HCT116 (cell line): ENCODE measurements at regions not wholly inside any gene's neighbourhood (a gene's known extent, or its start where the extent isn't known, plus 50 kb on each side); places are given as distances from the start of the nearest gene placed in this dataset.

Experiments
- ATAC-seq: fragments of 200-7000 bp; cut with Tn5 transposase; 2 replicates; pipeline ENCODE4 v1.9.1; 2020; ENCODE audit warnings: mild to moderate bottlenecking, moderate library complexity
- BruUV-seq: library from RNA; stranded (reverse); fragments of 400-500 nt; replicated peaks from 2 replicates; lab custom pipeline; 2021; lab: Mats Ljungman, UMichigan
- CTCF ChIA-PET: fragments of 300-600 bp; sonication (Branson Sonifier 250); formaldehyde crosslinking; loops from one replicate; lab custom pipeline; 2021; ENCODE audit warnings: antibody characterized with exemption; lab: Charles Lee
- POLR2A ChIA-PET: fragments of 300-600, 350-600 bp; sonication (Branson Sonifier 250); formaldehyde crosslinking; loops from one replicate; lab custom pipeline; 2021; ENCODE audit warnings: antibody characterized with exemption; lab: Charles Lee
- RAD21 ChIA-PET, 2 experiments: fragments of 300-600 bp; sonication (Branson Sonifier 250); formaldehyde crosslinking; loops; one replicate each; lab custom pipeline; 2023; ENCODE audit warnings: low total read pairs in 2 of 2; ENCODE audit not compliant: uncharacterized antibody in 2 of 2, unreplicated experiment in 2 of 2, low non-redundant PET in 1 of 2; lab: Charles Lee
- DNase-seq: peaks from one replicate; pipeline ENCODE4 v3.0.0-alpha.2; 2010; ENCODE audit warnings: low read depth, low spot score
- H2AFZ ChIP-seq: fragments of 200-600 bp; shearing (Covaris generic), sonication (generic); 2 replicates; pipeline ENCODE4 v1.6.1; 2017; ENCODE audit warnings: low read depth, mixed run types, mixed read lengths, antibody characterized with exemption, low read length; ENCODE audit not compliant: poor library complexity, severe bottlenecking
- H3K27ac ChIP-seq: 2 replicates; pipeline ENCODE4 v1.5.1; 2012; ENCODE audit warnings: low read depth, low read length
- H3K27me3 ChIP-seq: fragments of 200-600 bp; sonication (generic); 2 replicates; pipeline ENCODE4 v1.6.1; 2016; ENCODE audit warnings: mixed run types, low read length, mixed read lengths; ENCODE audit not compliant: insufficient read depth
- H3K36me3 ChIP-seq, 2 experiments: fragments of 200-500 bp in 1 of 2; fragments of 200-600 bp in 1 of 2; sonication (Bioruptor generic) in 1 of 2; sonication (generic) in 1 of 2; 2 replicates each; pipeline versions ENCODE4 v1.5.1 to v1.6.1; 2014 to 2016; ENCODE audit warnings: low read length in 2 of 2, inconsistent platforms in 1 of 2, mixed read lengths in 1 of 2, mixed run types in 1 of 2; ENCODE audit not compliant: insufficient read depth in 2 of 2, control insufficient read depth in 1 of 2
- H3K4me1 ChIP-seq, 2 experiments: fragments of 200-600 bp in 1 of 2; sonication (generic) in 1 of 2; 2 replicates each; pipeline versions ENCODE4 v1.5.1 to v1.6.1; 2012 to 2017; ENCODE audit warnings: low read length in 2 of 2, inconsistent platforms in 1 of 2, mild to moderate bottlenecking in 1 of 2, mixed read lengths in 1 of 2, mixed run types in 1 of 2, moderate library complexity in 1 of 2; ENCODE audit not compliant: insufficient read depth in 2 of 2, control insufficient read depth in 1 of 2
- H3K4me2 ChIP-seq: fragments of 200-600 bp; sonication (generic); 2 replicates; pipeline ENCODE4 v1.6.1; 2017; ENCODE audit warnings: mixed run types, low read length, mixed read lengths
- H3K4me3 ChIP-seq, 2 experiments: fragments of 200-600 bp in 1 of 2; sonication (generic) in 1 of 2; replicated peaks in 1 of 2; 2 replicates each; pipeline ENCODE4 v1.5.1; 2011 to 2016; ENCODE audit warnings: low read length in 2 of 2, control low read depth in 1 of 2, low read depth in 1 of 2, mild to moderate bottlenecking in 1 of 2, mixed read lengths in 1 of 2, mixed run types in 1 of 2
- H3K79me2 ChIP-seq: fragments of 200-600 bp; sonication (generic); 2 replicates; pipeline ENCODE4 v1.6.1; 2017; ENCODE audit warnings: mild to moderate bottlenecking, mixed run types, low read length, moderate library complexity, mixed read lengths; ENCODE audit not compliant: insufficient read depth
- H3K9ac ChIP-seq: fragments of 200-600 bp; sonication (generic); 2 replicates; pipeline ENCODE4 v1.6.1; 2016; ENCODE audit warnings: low read length, mixed read lengths
- H3K9me2 ChIP-seq: fragments of 200-600 bp; sonication (generic), shearing (Covaris generic); 2 replicates; pipeline ENCODE4 v1.6.1; 2017; ENCODE audit warnings: mixed run types, mild to moderate bottlenecking, moderate library complexity; ENCODE audit not compliant: insufficient read depth
- H3K9me3 ChIP-seq, 2 experiments: fragments of 200-500 bp in 1 of 2; fragments of 200-600 bp in 1 of 2; sonication (Bioruptor generic) in 1 of 2; sonication (generic) in 1 of 2; 2 replicates each; pipeline ENCODE4 v1.6.1; 2014 to 2017; ENCODE audit warnings: low read length in 2 of 2, mixed read lengths in 2 of 2, inconsistent platforms in 1 of 2, low read depth in 1 of 2, mild to moderate bottlenecking in 1 of 2, mixed run types in 1 of 2, moderate library complexity in 1 of 2; ENCODE audit not compliant: control insufficient read depth in 1 of 2, insufficient read depth in 1 of 2
- H4K20me1 ChIP-seq: fragments of 200-600 bp; sonication (generic), shearing (Covaris generic); 2 replicates; pipeline ENCODE4 v1.6.1; 2017; ENCODE audit warnings: mixed run types, mild to moderate bottlenecking, moderate library complexity; ENCODE audit not compliant: insufficient read depth
- CTCF ChIP-seq, 3 experiments: fragments of 200-600 bp in 1 of 3; sonication (generic) in 1 of 3; IDR thresholded peaks in 2 of 3; conservative IDR thresholded peaks in 1 of 3; 2 replicates each; pipeline ENCODE4 v1.5.1; 2012 to 2017; ENCODE audit warnings: low read depth in 2 of 3, low read length in 2 of 3, antibody characterized with exemption in 1 of 3, borderline replicate concordance in 1 of 3, control low read depth in 1 of 3, mild to moderate bottlenecking in 1 of 3, mixed read lengths in 1 of 3, mixed run types in 1 of 3, moderate library complexity in 1 of 3; ENCODE audit not compliant: insufficient read depth in 1 of 3
- ELF1 ChIP-seq: IDR thresholded peaks from 2 replicates; pipeline ENCODE4 v1.6.1; 2012; ENCODE audit warnings: low read depth, borderline replicate concordance
- EZH2phosphoT487 ChIP-seq: fragments of 200-600 bp; IDR thresholded peaks from 2 replicates; pipeline ENCODE4 v1.6.1; 2018; ENCODE audit warnings: antibody characterized with exemption, borderline replicate concordance
- POLR2A ChIP-seq: IDR thresholded peaks from 2 replicates; pipeline ENCODE4 v1.7.0; 2011; ENCODE audit warnings: borderline replicate concordance; ENCODE audit not compliant: insufficient read depth, insufficient read length; ENCODE audit errors: extremely low read depth
- RAD21 ChIP-seq: IDR thresholded peaks from 2 replicates; pipeline ENCODE4 v1.6.1; 2012; ENCODE audit warnings: low read depth, mild to moderate bottlenecking
- ZFX ChIP-seq: fragments of 450-650 bp; IDR thresholded peaks from 2 replicates; pipeline ENCODE4 v1.6.1; 2017
- intact Hi-C: fragments of 100-400 bp; cut with micrococcal nuclease; formaldehyde crosslinking; loops from 2 replicates; pipeline ENCODE4 v1.10.0; 2022

GRCh38 chr3:177482048-177482691 lies 284.9 kb upstream of the TBL1XR1 start (continued):
- no peak for TF ChIP-seq CTCF (IDR thresholded peaks at IDR 0.05 in 2 of 3, conservative IDR thresholded peaks at IDR 0.05 in 1 of 3; ENCODE audit: borderline replicate concordance in 1 of 3, insufficient read depth in 1 of 3, low read depth in 2 of 3, low read length in 2 of 3)
- TF ChIP-seq ELF1, result no peak
- no peak for TF ChIP-seq POLR2A
- no peak for TF ChIP-seq EZH2phosphoT487

GRCh38 chr3:177483182-177483967 lies 286.1 kb upstream of the TBL1XR1 start:
- Histone ChIP-seq H2AFZ (peak overlapping the region; percentile 80), H3K4me2 (no peak overlapping the region), H3K9me2 (no peaks in the 10 kb centered on the region), H3K27ac (no peak overlapping the region), H3K4me1 (peaks cover 14 to 17% of the 10 kb centered on the region in 2 experiments), H3K4me3 (no peak overlapping the region), H3K9me3 (no peaks in the 10 kb centered on the region), H3K36me3 (no peaks in the 10 kb centered on the region), H4K20me1 (no peaks in the 10 kb centered on the region), H3K9ac (no peak overlapping the region), H3K79me2 (no peaks in the 10 kb centered on the region), H3K27me3 (no peaks in the 10 kb centered on the region)
- CTCF ChIA-PET, result no interaction called here
- ATAC-seq, result peak; percentile 87
- RAD21 ChIA-PET, result no interaction called here
- POLR2A ChIA-PET, result no interaction called here
- DNase-seq, result peak; percentile 31
- no TSS peak for BruUV-seq
- intact Hi-C loops, result loop anchor here (1.0 to 10.0 kb wide), 2 partner anchors 289 to 433 kb away; partner anchors contain the start of gene TBL1XR1
- TF ChIP-seq ZFX (no peak), RAD21 (peak; percentile 54), CTCF (IDR thresholded peaks at IDR 0.05 in 2 of 3, conservative IDR thresholded peaks at IDR 0.05 in 1 of 3; ENCODE audit: borderline replicate concordance in 1 of 3, insufficient read depth in 1 of 3, low read depth in 2 of 3, low read length in 2 of 3) (peak in 2 of 3 experiments; percentile 61 to 64; a peak in 4 of 6 replicates)
